ENCODE measurements at regions not wholly inside any gene's neighbourhood (a gene's known extent, or its start where the extent isn't known, plus 50 kb on each side); places are given as distances from the start of the nearest gene placed in this dataset.

DNA sequence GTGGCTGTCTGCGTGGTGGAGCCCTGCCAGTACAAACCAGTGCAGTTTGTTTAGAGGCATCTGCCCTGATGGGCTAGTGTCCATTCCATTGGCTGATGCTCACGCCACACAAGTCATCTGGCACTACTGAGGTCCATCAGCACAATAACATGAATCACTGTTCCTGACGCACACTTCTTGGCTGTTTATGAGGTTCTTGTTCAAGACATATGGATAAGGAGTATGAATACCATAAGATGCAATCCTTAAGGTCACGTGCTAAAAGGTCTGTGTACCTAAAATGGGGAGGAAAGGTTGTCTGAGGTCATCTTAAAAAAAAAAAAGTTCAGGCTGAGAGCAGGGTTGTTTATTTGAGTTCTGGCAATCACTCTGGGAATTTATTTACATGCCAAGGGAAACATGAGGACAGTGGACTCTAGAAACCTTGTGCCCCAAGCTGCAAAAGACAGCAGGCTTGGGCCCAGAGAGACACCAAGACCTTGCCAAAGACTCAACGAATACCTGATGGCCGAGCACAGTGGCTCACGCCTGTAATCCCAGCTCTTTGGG lies 54.1 kb upstream of the SHLD1 start:
- Mint-ChIP-seq H3K27me3 (ENCODE audit: low read depth) (no peaks in the 10 kb centered on the region), H3K27ac (no peak overlapping the region), H3K36me3 (no peaks in the 10 kb centered on the region), H3K9me3 (peaks cover 3% of the 10 kb centered on the region), H3K4me1 (no peaks in the 10 kb centered on the region), H3K4me3 (no peak overlapping the region)
- DNase-seq (ENCODE audit: low spot score in 2 of 2, unreplicated experiment in 2 of 2): no peak
- TF ChIP-seq, protein P1, sequence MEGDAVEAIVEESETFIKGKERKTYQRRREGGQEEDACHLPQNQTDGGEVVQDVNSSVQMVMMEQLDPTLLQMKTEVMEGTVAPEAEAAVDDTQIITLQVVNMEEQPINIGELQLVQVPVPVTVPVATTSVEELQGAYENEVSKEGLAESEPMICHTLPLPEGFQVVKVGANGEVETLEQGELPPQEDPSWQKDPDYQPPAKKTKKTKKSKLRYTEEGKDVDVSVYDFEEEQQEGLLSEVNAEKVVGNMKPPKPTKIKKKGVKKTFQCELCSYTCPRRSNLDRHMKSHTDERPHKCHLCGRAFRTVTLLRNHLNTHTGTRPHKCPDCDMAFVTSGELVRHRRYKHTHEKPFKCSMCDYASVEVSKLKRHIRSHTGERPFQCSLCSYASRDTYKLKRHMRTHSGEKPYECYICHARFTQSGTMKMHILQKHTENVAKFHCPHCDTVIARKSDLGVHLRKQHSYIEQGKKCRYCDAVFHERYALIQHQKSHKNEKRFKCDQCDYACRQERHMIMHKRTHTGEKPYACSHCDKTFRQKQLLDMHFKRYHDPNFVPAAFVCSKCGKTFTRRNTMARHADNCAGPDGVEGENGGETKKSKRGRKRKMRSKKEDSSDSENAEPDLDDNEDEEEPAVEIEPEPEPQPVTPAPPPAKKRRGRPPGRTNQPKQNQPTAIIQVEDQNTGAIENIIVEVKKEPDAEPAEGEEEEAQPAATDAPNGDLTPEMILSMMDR (IDR thresholded peaks at IDR 0.05; ENCODE audit: unreplicated experiment): no peak

DNA sequence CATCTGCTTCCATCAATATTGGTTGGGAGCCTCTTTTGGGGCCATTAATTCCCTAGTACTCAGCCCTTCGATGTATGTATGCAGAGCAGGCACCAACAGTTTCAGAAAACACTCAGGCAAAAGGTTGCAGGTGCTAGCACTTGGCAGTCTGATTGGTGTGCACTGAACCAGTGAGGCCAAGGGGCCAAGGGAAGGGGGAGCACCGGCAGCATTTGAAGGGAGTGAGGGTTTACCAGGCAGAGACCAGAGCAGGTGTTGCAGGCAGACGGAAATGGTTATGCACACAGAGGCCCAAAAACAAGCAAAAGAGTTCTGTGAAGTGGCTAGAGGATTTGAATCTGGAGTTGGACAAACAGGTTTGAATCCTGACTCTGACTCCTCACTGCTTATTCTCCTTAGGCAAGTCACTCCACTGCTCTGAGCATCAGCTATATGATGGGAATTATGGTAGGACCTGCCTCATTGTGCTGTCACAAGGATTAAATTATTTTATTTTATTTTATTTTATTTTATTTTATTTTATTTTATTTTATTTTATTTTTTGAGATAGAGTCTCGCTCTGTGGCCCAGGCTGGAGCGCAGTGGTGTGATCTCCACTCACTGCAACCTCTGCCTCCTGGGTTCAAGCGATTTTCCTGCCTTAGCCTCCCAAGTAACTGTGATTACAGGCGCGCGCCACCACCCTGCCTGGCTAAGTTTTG lies 58.1 kb upstream of the SHLD1 start:
- no peak overlapping the region for H3K4me3 Mint-ChIP-seq
- no peaks in the 10 kb centered on the region for H3K27me3 Mint-ChIP-seq (ENCODE audit: low read depth)
- no peak for DNase-seq (ENCODE audit: low spot score in 2 of 2, unreplicated experiment in 2 of 2)
- peaks cover 3% of the 10 kb centered on the region for H3K9me3 Mint-ChIP-seq
- no peaks in the 10 kb centered on the region for H3K36me3 Mint-ChIP-seq
- TF ChIP-seq, protein P1 (IDR thresholded peaks at IDR 0.05; ENCODE audit: unreplicated experiment): no peak
- peaks cover 2% of the 10 kb centered on the region for H3K4me1 Mint-ChIP-seq
- no peak overlapping the region for H3K27ac Mint-ChIP-seq

DNA sequence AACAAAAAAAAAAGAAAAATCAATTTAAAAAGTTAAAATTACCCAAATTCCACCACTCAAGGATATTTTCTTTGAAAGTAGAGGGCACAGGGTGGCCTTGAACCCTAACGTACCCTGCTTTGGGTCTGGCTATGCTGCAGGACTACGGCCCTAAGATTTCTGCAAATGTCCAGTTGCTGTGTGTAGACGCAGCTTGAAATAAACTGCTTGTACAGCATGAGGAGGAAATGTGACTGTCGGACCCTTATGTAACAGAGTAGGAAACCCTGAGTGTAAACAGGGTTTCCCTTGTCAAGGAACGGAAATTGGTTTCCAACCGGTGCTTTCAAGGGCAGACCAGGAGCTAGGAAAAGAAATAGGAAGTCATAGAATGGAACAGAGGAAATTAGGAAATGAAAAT lies 60.7 kb upstream of the SHLD1 start:
- Mint-ChIP-seq H3K4me1 (peaks cover 2% of the 10 kb centered on the region), H3K27me3 (ENCODE audit: low read depth) (no peaks in the 10 kb centered on the region), H3K36me3 (no peaks in the 10 kb centered on the region), H3K27ac (no peak overlapping the region), H3K4me3 (no peak overlapping the region), H3K9me3 (no peaks in the 10 kb centered on the region)
- TF ChIP-seq, protein P1 (IDR thresholded peaks at IDR 0.05; ENCODE audit: unreplicated experiment): no peak
- no peak for DNase-seq (ENCODE audit: low spot score in 2 of 2, unreplicated experiment in 2 of 2)

DNA sequence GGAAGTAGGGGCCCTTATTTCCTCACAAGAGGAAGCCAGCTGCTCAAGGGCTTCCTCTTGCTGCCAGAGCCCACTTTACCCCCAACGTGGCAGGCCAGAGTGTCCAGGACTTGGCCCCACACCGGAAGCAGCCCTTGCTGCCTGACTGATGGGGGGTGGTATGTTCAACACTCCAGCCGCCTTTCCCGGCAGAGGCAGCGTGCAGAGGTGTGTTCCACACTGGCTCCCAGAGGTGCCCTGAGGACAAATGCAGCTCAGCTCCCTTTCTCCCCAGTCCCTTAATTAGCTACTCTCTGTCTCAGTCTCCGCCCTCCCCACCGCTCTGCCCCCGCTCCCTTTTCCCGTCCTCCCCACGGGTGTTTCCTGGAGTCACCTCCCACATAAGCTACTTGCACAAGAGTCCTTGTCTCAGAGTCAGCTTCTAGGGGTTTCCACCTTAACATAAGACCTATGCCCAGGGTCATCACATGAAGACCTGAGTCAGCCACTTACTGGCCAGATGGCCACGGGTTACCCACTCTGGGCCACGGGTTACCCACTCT lies 61.7 kb upstream of the SHLD1 start:
- no peak for DNase-seq (ENCODE audit: low spot score in 2 of 2, unreplicated experiment in 2 of 2)
- H3K9me3 Mint-ChIP-seq: no peaks in the 10 kb centered on the region
- H3K27ac Mint-ChIP-seq: no peak overlapping the region
- no peaks in the 10 kb centered on the region for H3K27me3 Mint-ChIP-seq (ENCODE audit: low read depth)
- peaks cover 2% of the 10 kb centered on the region for H3K4me1 Mint-ChIP-seq
- no peaks in the 10 kb centered on the region for H3K36me3 Mint-ChIP-seq
- TF ChIP-seq, protein P1 (IDR thresholded peaks at IDR 0.05; ENCODE audit: unreplicated experiment): no peak
- no peak overlapping the region for H3K4me3 Mint-ChIP-seq

DNA sequence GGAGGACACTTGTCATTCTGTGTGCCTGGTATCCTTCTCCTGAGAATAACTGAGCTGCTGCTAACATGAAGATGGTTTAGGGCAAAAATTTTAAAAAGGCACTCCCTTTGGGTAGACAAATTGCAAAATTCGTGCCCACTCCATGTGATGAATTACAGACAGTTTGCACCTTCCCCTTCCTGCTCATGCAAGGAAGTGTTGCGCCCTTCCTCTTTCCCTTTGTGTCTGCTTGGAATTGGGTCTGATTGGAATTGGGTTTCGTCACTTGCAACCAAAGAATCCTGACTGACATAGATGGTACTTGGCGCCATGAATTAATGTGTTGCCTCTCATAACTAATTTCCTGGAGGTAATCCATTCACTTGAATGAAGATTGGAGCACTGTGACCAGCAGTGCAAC lies 62.3 kb upstream of the SHLD1 start:
- Mint-ChIP-seq H3K27ac (no peak overlapping the region), H3K9me3 (no peaks in the 10 kb centered on the region), H3K27me3 (ENCODE audit: low read depth) (no peaks in the 10 kb centered on the region), H3K4me1 (peaks cover 2% of the 10 kb centered on the region), H3K4me3 (no peak overlapping the region), H3K36me3 (no peaks in the 10 kb centered on the region)
- DNase-seq (ENCODE audit: low spot score in 2 of 2, unreplicated experiment in 2 of 2): no peak
- TF ChIP-seq, protein P1 (IDR thresholded peaks at IDR 0.05; ENCODE audit: unreplicated experiment): no peak
